K562 (cell line): ENCODE measurements at regions not wholly inside any gene's neighbourhood (a gene's known extent, or its start where the extent isn't known, plus 50 kb on each side); places are given as distances from the start of the nearest gene placed in this dataset.

Experiments used
- C11orf30 ChIP-seq: fragments of 450-650 bp; IDR thresholded peaks from 2 replicates; pipeline ENCODE4 v1.6.1; 2016; ENCODE audit warnings: low read depth, mild to moderate bottlenecking
- FOXA3 ChIP-seq, 2 experiments: fragments of 450-650 bp in 1 of 2; sonication (generic) in 1 of 2; formaldehyde crosslinking; IDR thresholded peaks in 1 of 2; conservative IDR thresholded peaks in 1 of 2; 2 replicates each; pipeline versions ENCODE4 v1.4.0 to v1.8.0; 2020 to 2022; ENCODE audit warnings: mild to moderate bottlenecking in 2 of 2, missing genetic modification reagents in 1 of 2
- HES1 ChIP-seq: fragments of 450-650 bp; IDR thresholded peaks from 2 replicates; pipeline ENCODE4 v1.6.1; 2016; ENCODE audit warnings: low read depth, mild to moderate bottlenecking, moderate library complexity
- JUNB ChIP-seq: fragments of 450-650 bp; formaldehyde crosslinking; conservative IDR thresholded peaks from 2 replicates; pipeline ENCODE4 v1.4.0; 2020; ENCODE audit warnings: mild to moderate bottlenecking
- NR4A1 ChIP-seq, 2 experiments: fragments of 250-450 bp in 1 of 2; fragments of 450-650 bp in 1 of 2; sonication (Bioruptor Pico) in 1 of 2; IDR thresholded peaks; 2 replicates each; pipeline versions ENCODE4 v1.4.0 to v1.6.1; 2016 to 2020; ENCODE audit warnings: mild to moderate bottlenecking in 2 of 2, missing compliant biosample characterization in 1 of 2, missing genetic modification characterization in 1 of 2, moderate library complexity in 1 of 2
- OTX1 ChIP-seq: fragments of 450-650 bp; formaldehyde crosslinking; IDR thresholded peaks from 2 replicates; pipeline ENCODE4 v1.4.0; 2022; ENCODE audit warnings: mild to moderate bottlenecking
- PHTF2 ChIP-seq: fragments of 250-450 bp; sonication (Bioruptor Pico); IDR thresholded peaks from 2 replicates; pipeline ENCODE4 v1.5.0; 2021; ENCODE audit warnings: mild to moderate bottlenecking
- POLR2AphosphoS5 ChIP-seq: IDR thresholded peaks from 2 replicates; pipeline ENCODE4 v1.6.1; 2011; ENCODE audit warnings: mild to moderate bottlenecking, low read depth, low read length, moderate library complexity; ENCODE audit not compliant: control insufficient read depth, insufficient read depth
- POLR2G ChIP-seq: fragments of 200-400 bp; formaldehyde crosslinking; IDR thresholded peaks from 2 replicates; pipeline ENCODE4 v1.6.1; 2017; ENCODE audit warnings: low read depth, mild to moderate bottlenecking, antibody characterized with exemption, low read length, moderate library complexity
- RBM15 ChIP-seq: fragments of 200-400 bp; formaldehyde crosslinking; IDR thresholded peaks from 2 replicates; pipeline ENCODE4 v1.6.1; 2018; ENCODE audit warnings: mild to moderate bottlenecking, low read length, moderate library complexity; ENCODE audit not compliant: insufficient read depth
- RBM17 ChIP-seq: fragments of 200-400 bp; formaldehyde crosslinking; IDR thresholded peaks from 2 replicates; pipeline ENCODE4 v1.6.1; 2017; ENCODE audit warnings: low read depth, mild to moderate bottlenecking, low read length, borderline replicate concordance
- SMARCB1 ChIP-seq: IDR thresholded peaks from 2 replicates; pipeline ENCODE4 v1.6.1; 2011; ENCODE audit warnings: improper control_type of control experiment, low read depth; ENCODE audit not compliant: insufficient read length
- TBL1XR1 ChIP-seq, 2 experiments: IDR thresholded peaks; 2 replicates each; pipeline ENCODE4 v1.6.1; 2012; ENCODE audit warnings: improper control_type of control experiment in 2 of 2, low read length in 2 of 2, mild to moderate bottlenecking in 1 of 2
- TCF15 ChIP-seq: fragments of 250-450 bp; sonication (Bioruptor Pico); IDR thresholded peaks from 2 replicates; pipeline ENCODE4 v1.8.0; 2022; ENCODE audit warnings: moderate library complexity, mild to moderate bottlenecking, inconsistent platforms
- ZNF354B ChIP-seq: fragments of 250-450 bp; sonication (Bioruptor Pico); IDR thresholded peaks from 2 replicates; pipeline ENCODE4 v1.4.0; 2020
- TF ChIP-seq, protein P1 (sequence below): sonication (generic); formaldehyde crosslinking; IDR thresholded peaks from 2 replicates; pipeline ENCODE4 v1.8.0; 2022; ENCODE audit warnings: mild to moderate bottlenecking, low read depth, missing genetic modification reagents
- TF ChIP-seq, protein P2 (sequence below): fragments of 450-650 bp; IDR thresholded peaks from 2 replicates; pipeline ENCODE4 v1.6.1; 2016; ENCODE audit warnings: mild to moderate bottlenecking
- TF ChIP-seq, protein P3 (sequence below): fragments of 450-650 bp; IDR thresholded peaks from 2 replicates; pipeline ENCODE4 v1.7.1; 2018; ENCODE audit warnings: mild to moderate bottlenecking, low read depth; ENCODE audit not compliant: partially characterized antibody

DNA sequence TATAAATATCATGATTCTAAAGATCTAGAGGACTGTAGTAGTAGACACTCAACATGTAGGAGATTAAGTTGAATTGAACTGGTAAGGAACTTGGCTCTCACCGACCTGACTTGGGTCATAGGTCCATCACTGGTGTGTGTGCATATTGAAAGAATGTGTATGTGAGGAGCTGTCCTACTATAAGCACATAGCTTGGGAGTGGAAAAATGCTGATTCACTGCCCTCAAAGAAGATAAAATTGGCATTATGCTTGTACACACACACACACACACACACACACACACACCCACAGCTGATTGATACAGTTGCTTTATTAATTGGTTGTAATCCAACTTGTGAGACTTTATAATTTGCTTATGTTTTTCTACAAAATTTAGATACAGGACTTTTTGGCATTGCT, 411.0 kb upstream of the NR2F2 start (continued):
- TF ChIP-seq FOXA3 (CRISPR knock-in tag; conservative IDR thresholded peaks at IDR 0.05 in 1 of 2, IDR thresholded peaks at IDR 0.05 in 1 of 2) = 0 out of 4 replicates have a peak, but pooled peaks of 1 of the 2 experiments have one; percentile 3
- TF ChIP-seq POLR2G = no peak
- no peak for TF ChIP-seq POLR2AphosphoS5
- TF ChIP-seq, protein P1, sequence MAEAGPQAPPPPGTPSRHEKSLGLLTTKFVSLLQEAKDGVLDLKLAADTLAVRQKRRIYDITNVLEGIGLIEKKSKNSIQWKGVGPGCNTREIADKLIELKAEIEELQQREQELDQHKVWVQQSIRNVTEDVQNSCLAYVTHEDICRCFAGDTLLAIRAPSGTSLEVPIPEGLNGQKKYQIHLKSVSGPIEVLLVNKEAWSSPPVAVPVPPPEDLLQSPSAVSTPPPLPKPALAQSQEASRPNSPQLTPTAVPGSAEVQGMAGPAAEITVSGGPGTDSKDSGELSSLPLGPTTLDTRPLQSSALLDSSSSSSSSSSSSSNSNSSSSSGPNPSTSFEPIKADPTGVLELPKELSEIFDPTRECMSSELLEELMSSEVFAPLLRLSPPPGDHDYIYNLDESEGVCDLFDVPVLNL = no peak
- no peak for TF ChIP-seq ZNF354B (CRISPR knock-in tag)
- no peak for TF ChIP-seq NR4A1 (CRISPR knock-in tag; IDR thresholded peaks at IDR 0.05)
- no peak for TF ChIP-seq NR4A1 (tag; IDR thresholded peaks at IDR 0.05)
- no peak for TF ChIP-seq OTX1 (CRISPR knock-in tag)
- no peak for TF ChIP-seq TCF15 (CRISPR knock-in tag)
- no peak for TF ChIP-seq RBM17
- no peak for TF ChIP-seq JUNB (CRISPR knock-in tag)
- no peak for TF ChIP-seq PHTF2 (CRISPR knock-in tag)
- TF ChIP-seq, protein P2, sequence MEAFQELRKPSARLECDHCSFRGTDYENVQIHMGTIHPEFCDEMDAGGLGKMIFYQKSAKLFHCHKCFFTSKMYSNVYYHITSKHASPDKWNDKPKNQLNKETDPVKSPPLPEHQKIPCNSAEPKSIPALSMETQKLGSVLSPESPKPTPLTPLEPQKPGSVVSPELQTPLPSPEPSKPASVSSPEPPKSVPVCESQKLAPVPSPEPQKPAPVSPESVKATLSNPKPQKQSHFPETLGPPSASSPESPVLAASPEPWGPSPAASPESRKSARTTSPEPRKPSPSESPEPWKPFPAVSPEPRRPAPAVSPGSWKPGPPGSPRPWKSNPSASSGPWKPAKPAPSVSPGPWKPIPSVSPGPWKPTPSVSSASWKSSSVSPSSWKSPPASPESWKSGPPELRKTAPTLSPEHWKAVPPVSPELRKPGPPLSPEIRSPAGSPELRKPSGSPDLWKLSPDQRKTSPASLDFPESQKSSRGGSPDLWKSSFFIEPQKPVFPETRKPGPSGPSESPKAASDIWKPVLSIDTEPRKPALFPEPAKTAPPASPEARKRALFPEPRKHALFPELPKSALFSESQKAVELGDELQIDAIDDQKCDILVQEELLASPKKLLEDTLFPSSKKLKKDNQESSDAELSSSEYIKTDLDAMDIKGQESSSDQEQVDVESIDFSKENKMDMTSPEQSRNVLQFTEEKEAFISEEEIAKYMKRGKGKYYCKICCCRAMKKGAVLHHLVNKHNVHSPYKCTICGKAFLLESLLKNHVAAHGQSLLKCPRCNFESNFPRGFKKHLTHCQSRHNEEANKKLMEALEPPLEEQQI = peak; percentile 67
- TF ChIP-seq HES1 = no peak
- TF ChIP-seq C11orf30 = peak; percentile 91
- TF ChIP-seq, protein P3, sequence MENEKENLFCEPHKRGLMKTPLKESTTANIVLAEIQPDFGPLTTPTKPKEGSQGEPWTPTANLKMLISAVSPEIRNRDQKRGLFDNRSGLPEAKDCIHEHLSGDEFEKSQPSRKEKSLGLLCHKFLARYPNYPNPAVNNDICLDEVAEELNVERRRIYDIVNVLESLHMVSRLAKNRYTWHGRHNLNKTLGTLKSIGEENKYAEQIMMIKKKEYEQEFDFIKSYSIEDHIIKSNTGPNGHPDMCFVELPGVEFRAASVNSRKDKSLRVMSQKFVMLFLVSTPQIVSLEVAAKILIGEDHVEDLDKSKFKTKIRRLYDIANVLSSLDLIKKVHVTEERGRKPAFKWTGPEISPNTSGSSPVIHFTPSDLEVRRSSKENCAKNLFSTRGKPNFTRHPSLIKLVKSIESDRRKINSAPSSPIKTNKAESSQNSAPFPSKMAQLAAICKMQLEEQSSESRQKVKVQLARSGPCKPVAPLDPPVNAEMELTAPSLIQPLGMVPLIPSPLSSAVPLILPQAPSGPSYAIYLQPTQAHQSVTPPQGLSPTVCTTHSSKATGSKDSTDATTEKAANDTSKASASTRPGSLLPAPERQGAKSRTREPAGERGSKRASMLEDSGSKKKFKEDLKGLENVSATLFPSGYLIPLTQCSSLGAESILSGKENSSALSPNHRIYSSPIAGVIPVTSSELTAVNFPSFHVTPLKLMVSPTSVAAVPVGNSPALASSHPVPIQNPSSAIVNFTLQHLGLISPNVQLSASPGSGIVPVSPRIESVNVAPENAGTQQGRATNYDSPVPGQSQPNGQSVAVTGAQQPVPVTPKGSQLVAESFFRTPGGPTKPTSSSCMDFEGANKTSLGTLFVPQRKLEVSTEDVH = no peak
- TF ChIP-seq TBL1XR1 (IDR thresholded peaks at IDR 0.05; ENCODE audit: low read length in 2 of 2) = no peak
- no peak for TF ChIP-seq SMARCB1
- no peak for TF ChIP-seq RBM15
